ENCODE measurements at regions not wholly inside any gene's neighbourhood (a gene's known extent, or its start where the extent isn't known, plus 50 kb on each side); places are given as distances from the start of the nearest gene placed in this dataset.

GRCh38 chr4:14371131-14371530 lies 631.1 kb upstream of the CPEB2 start:
- TF ChIP-seq CTCF (IDR thresholded peaks at IDR 0.05) (no peak), POLR2A (IDR thresholded peaks at IDR 0.05) (no peak)
